ENCODE measurements at regions not wholly inside any gene's neighbourhood (a gene's known extent, or its start where the extent isn't known, plus 50 kb on each side); places are given as distances from the start of the nearest gene placed in this dataset.
"Not testable (repeated sequence)": the region's sequence is repeated elsewhere in the genome, so short reads cannot be mapped to it uniquely, and the experiment has no call there.

- H2AFZ ChIP-seq (ENCODE audit: low read length, unreplicated experiment); H3K4me3 ChIP-seq (ENCODE audit: low read depth, low read length); H3K4me1 ChIP-seq (ENCODE audit: control insufficient read depth, insufficient read depth, low read length, unreplicated experiment); H3K36me3 ChIP-seq (ENCODE audit: insufficient read depth, low read length); H3K27me3 ChIP-seq (ENCODE audit: insufficient read depth, low read length); H3K27ac ChIP-seq (ENCODE audit: low read depth, low read length); H3K79me2 ChIP-seq (ENCODE audit: control insufficient read depth, insufficient read depth, low read length, unreplicated experiment): not testable (repeated sequence)
Measured at GRCh38 chr1:82136351-82136750, 335.6 kb downstream of the ADGRL2 start.

GRCh38 chr1:82125866-82126265 is 325.1 kb downstream of the ADGRL2 start:
- H3K4me3 ChIP-seq (ENCODE audit: low read depth, low read length) = no peak overlapping the region
- no peaks in the 10 kb centered on the region for H3K79me2 ChIP-seq (ENCODE audit: control insufficient read depth, insufficient read depth, low read length, unreplicated experiment)
- H3K4me1 ChIP-seq (ENCODE audit: control insufficient read depth, insufficient read depth, low read length, unreplicated experiment) = no peaks in the 10 kb centered on the region
- no peak overlapping the region for H3K27ac ChIP-seq (ENCODE audit: low read depth, low read length)
- no peak overlapping the region for H2AFZ ChIP-seq (ENCODE audit: low read length, unreplicated experiment)
- no peaks in the 10 kb centered on the region for H3K36me3 ChIP-seq (ENCODE audit: insufficient read depth, low read length)
- H3K27me3 ChIP-seq (ENCODE audit: insufficient read depth, low read length) = no peaks in the 10 kb centered on the region

GRCh38 chr1:82125119-82125518 is 324.4 kb downstream of the ADGRL2 start:
- Histone ChIP-seq H3K4me3 (ENCODE audit: low read depth, low read length) (no peak overlapping the region), H3K36me3 (ENCODE audit: insufficient read depth, low read length) (no peaks in the 10 kb centered on the region), H3K4me1 (ENCODE audit: control insufficient read depth, insufficient read depth, low read length, unreplicated experiment) (no peaks in the 10 kb centered on the region), H2AFZ (ENCODE audit: low read length, unreplicated experiment) (no peak overlapping the region), H3K27ac (ENCODE audit: low read depth, low read length) (no peak overlapping the region), H3K27me3 (ENCODE audit: insufficient read depth, low read length) (no peaks in the 10 kb centered on the region), H3K79me2 (ENCODE audit: control insufficient read depth, insufficient read depth, low read length, unreplicated experiment) (no peaks in the 10 kb centered on the region)

GRCh38 chr1:82121421-82121820 is 320.7 kb downstream of the ADGRL2 start:
- Histone ChIP-seq H3K4me3 (ENCODE audit: low read depth, low read length) (no peak overlapping the region), H3K27ac (ENCODE audit: low read depth, low read length) (no peak overlapping the region), H3K36me3 (ENCODE audit: insufficient read depth, low read length) (no peaks in the 10 kb centered on the region), H3K4me1 (ENCODE audit: control insufficient read depth, insufficient read depth, low read length, unreplicated experiment) (no peaks in the 10 kb centered on the region), H3K27me3 (ENCODE audit: insufficient read depth, low read length) (no peaks in the 10 kb centered on the region), H2AFZ (ENCODE audit: low read length, unreplicated experiment) (no peak overlapping the region), H3K79me2 (ENCODE audit: control insufficient read depth, insufficient read depth, low read length, unreplicated experiment) (no peaks in the 10 kb centered on the region)

GRCh38 chr1:82116105-82116504 is 315.4 kb downstream of the ADGRL2 start:
- Histone ChIP-seq H3K4me3 (ENCODE audit: low read depth, low read length) (no peak overlapping the region), H3K79me2 (ENCODE audit: control insufficient read depth, insufficient read depth, low read length, unreplicated experiment) (no peaks in the 10 kb centered on the region), H3K4me1 (ENCODE audit: control insufficient read depth, insufficient read depth, low read length, unreplicated experiment) (no peaks in the 10 kb centered on the region), H2AFZ (ENCODE audit: low read length, unreplicated experiment) (no peak overlapping the region), H3K27ac (ENCODE audit: low read depth, low read length) (no peak overlapping the region), H3K36me3 (ENCODE audit: insufficient read depth, low read length) (no peaks in the 10 kb centered on the region), H3K27me3 (ENCODE audit: insufficient read depth, low read length) (no peaks in the 10 kb centered on the region)

- Histone ChIP-seq H3K79me2 (ENCODE audit: control insufficient read depth, insufficient read depth, low read length, unreplicated experiment) (no peaks in the 10 kb centered on the region), H3K36me3 (ENCODE audit: insufficient read depth, low read length) (no peaks in the 10 kb centered on the region), H2AFZ (ENCODE audit: low read length, unreplicated experiment) (no peak overlapping the region), H3K4me3 (ENCODE audit: low read depth, low read length) (no peak overlapping the region), H3K4me1 (ENCODE audit: control insufficient read depth, insufficient read depth, low read length, unreplicated experiment) (no peaks in the 10 kb centered on the region), H3K27me3 (ENCODE audit: insufficient read depth, low read length) (no peaks in the 10 kb centered on the region), H3K27ac (ENCODE audit: low read depth, low read length) (no peak overlapping the region)
Measured at GRCh38 chr1:82114887-82115286, 314.2 kb downstream of the ADGRL2 start.

GRCh38 chr1:82110366-82111254 is 309.9 kb downstream of the ADGRL2 start:
- H3K27ac ChIP-seq (ENCODE audit: low read depth, low read length) = no peak overlapping the region
- H2AFZ ChIP-seq (ENCODE audit: low read length, unreplicated experiment) = no peak overlapping the region
- H3K27me3 ChIP-seq (ENCODE audit: insufficient read depth, low read length) = no peaks in the 10 kb centered on the region
- H3K4me1 ChIP-seq (ENCODE audit: control insufficient read depth, insufficient read depth, low read length, unreplicated experiment) = no peaks in the 10 kb centered on the region
- H3K4me3 ChIP-seq (ENCODE audit: low read depth, low read length) = no peak overlapping the region
- no peaks in the 10 kb centered on the region for H3K79me2 ChIP-seq (ENCODE audit: control insufficient read depth, insufficient read depth, low read length, unreplicated experiment)
- H3K36me3 ChIP-seq (ENCODE audit: insufficient read depth, low read length) = no peaks in the 10 kb centered on the region

- Histone ChIP-seq H3K79me2 (ENCODE audit: control insufficient read depth, insufficient read depth, low read length, unreplicated experiment) (no peaks in the 10 kb centered on the region), H3K27me3 (ENCODE audit: insufficient read depth, low read length) (no peaks in the 10 kb centered on the region), H3K27ac (ENCODE audit: low read depth, low read length) (no peak overlapping the region), H3K36me3 (ENCODE audit: insufficient read depth, low read length) (no peaks in the 10 kb centered on the region), H2AFZ (ENCODE audit: low read length, unreplicated experiment) (no peak overlapping the region), H3K4me1 (ENCODE audit: control insufficient read depth, insufficient read depth, low read length, unreplicated experiment) (no peaks in the 10 kb centered on the region), H3K4me3 (ENCODE audit: low read depth, low read length) (no peak overlapping the region)
Measured at GRCh38 chr1:82108843-82109242, 308.1 kb downstream of the ADGRL2 start.

GRCh38 chr1:82106672-82107071 is 305.9 kb downstream of the ADGRL2 start:
- H3K36me3 ChIP-seq (ENCODE audit: insufficient read depth, low read length) = no peaks in the 10 kb centered on the region
- H3K4me1 ChIP-seq (ENCODE audit: control insufficient read depth, insufficient read depth, low read length, unreplicated experiment) = no peaks in the 10 kb centered on the region
- H3K79me2 ChIP-seq (ENCODE audit: control insufficient read depth, insufficient read depth, low read length, unreplicated experiment) = no peaks in the 10 kb centered on the region
- no peak overlapping the region for H2AFZ ChIP-seq (ENCODE audit: low read length, unreplicated experiment)
- H3K27me3 ChIP-seq (ENCODE audit: insufficient read depth, low read length) = no peaks in the 10 kb centered on the region
- no peak overlapping the region for H3K4me3 ChIP-seq (ENCODE audit: low read depth, low read length)
- no peak overlapping the region for H3K27ac ChIP-seq (ENCODE audit: low read depth, low read length)

- no peak overlapping the region for H3K4me3 ChIP-seq (ENCODE audit: low read depth, low read length)
- H3K27ac ChIP-seq (ENCODE audit: low read depth, low read length) = no peak overlapping the region
- no peak overlapping the region for H2AFZ ChIP-seq (ENCODE audit: low read length, unreplicated experiment)
- no peaks in the 10 kb centered on the region for H3K4me1 ChIP-seq (ENCODE audit: control insufficient read depth, insufficient read depth, low read length, unreplicated experiment)
- H3K27me3 ChIP-seq (ENCODE audit: insufficient read depth, low read length) = no peaks in the 10 kb centered on the region
- H3K79me2 ChIP-seq (ENCODE audit: control insufficient read depth, insufficient read depth, low read length, unreplicated experiment) = no peaks in the 10 kb centered on the region
- H3K36me3 ChIP-seq (ENCODE audit: insufficient read depth, low read length) = no peaks in the 10 kb centered on the region
Measured at GRCh38 chr1:82099170-82099569, 298.4 kb downstream of the ADGRL2 start.

GRCh38 chr1:82094136-82094535 is 293.4 kb downstream of the ADGRL2 start:
- Histone ChIP-seq H3K36me3 (ENCODE audit: insufficient read depth, low read length) (no peaks in the 10 kb centered on the region), H3K4me3 (ENCODE audit: low read depth, low read length) (no peak overlapping the region), H2AFZ (ENCODE audit: low read length, unreplicated experiment) (no peak overlapping the region), H3K27ac (ENCODE audit: low read depth, low read length) (no peak overlapping the region), H3K4me1 (ENCODE audit: control insufficient read depth, insufficient read depth, low read length, unreplicated experiment) (no peaks in the 10 kb centered on the region), H3K79me2 (ENCODE audit: control insufficient read depth, insufficient read depth, low read length, unreplicated experiment) (no peaks in the 10 kb centered on the region), H3K27me3 (ENCODE audit: insufficient read depth, low read length) (no peaks in the 10 kb centered on the region)

All from ACC112 (cell line).